Spleen (tissue), 7 donors: ENCODE measurements at regions not wholly inside any gene's neighbourhood (a gene's known extent, or its start where the extent isn't known, plus 50 kb on each side); places are given as distances from the start of the nearest gene placed in this dataset.

Experiments
- POLR2A ChIP-seq, 3 donors: fragments of 450-650 bp; IDR thresholded peaks; one replicate each; pipeline ENCODE4 v1.5.1; 2017; ENCODE audit warnings: antibody characterized with exemption in 3 of 3, mild to moderate bottlenecking in 1 of 3
- POLR2AphosphoS5 ChIP-seq, 3 donors: sonication (generic); formaldehyde crosslinking; IDR thresholded peaks; one replicate each; pipeline ENCODE4 v1.5.1; 2017; ENCODE audit warnings: antibody characterized with exemption in 3 of 3
- TF ChIP-seq, protein P1 (sequence below), 11 experiments: fragments of 200-600 bp in 7 of 11; fragments of 450-650 bp in 4 of 11; sonication (generic) in 4 of 11; IDR thresholded peaks in 8 of 11; conservative IDR thresholded peaks in 3 of 11; 1 replicate in 7 of 11; 2 replicates in 4 of 11; pipeline versions ENCODE4 v1.4.0 to v1.8.0; 2016 to 2021; ENCODE audit warnings: antibody characterized with exemption in 11 of 11, inconsistent platforms in 4 of 11, mild to moderate bottlenecking in 1 of 11
- donor health status: DM: no; HTN: no; CAD: no; lungs with moderate emphysema.
- donor health status: DM: no; HTN: no; CAD: no.
- donor health status: DM: no; HTN: no; CAD: no.

DNA sequence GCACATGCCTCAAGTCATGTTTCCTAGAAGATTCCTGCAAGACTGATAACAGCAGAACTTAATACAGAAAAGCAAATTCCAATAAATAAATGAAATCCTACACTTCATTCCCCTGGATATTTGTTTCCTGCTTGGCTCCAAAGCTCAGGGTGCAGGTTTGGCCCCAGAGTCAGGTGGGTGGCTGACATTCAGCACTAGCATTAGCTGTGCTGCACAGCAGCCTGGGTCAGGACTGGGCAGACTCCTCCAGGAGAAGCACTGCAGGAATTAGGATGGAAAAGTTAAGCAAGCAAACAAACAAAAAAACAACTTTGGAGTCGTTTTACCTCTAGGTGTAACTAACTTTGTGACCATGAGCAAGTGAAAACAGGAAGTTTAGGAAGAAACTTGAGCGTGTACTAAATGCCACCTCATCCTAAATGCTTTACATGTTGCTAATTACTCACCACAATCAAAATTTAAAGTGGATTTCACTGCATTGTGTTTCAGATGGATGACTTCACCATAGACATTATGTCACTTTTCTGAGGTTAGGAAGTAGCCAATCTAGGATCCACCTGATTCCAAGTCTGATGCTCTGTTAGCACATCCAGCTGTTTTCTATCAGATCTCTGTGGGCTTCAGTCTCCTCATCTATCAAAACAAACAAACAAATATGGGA is 239.4 kb downstream of the C7orf25 start:
- TF ChIP-seq, protein P1, sequence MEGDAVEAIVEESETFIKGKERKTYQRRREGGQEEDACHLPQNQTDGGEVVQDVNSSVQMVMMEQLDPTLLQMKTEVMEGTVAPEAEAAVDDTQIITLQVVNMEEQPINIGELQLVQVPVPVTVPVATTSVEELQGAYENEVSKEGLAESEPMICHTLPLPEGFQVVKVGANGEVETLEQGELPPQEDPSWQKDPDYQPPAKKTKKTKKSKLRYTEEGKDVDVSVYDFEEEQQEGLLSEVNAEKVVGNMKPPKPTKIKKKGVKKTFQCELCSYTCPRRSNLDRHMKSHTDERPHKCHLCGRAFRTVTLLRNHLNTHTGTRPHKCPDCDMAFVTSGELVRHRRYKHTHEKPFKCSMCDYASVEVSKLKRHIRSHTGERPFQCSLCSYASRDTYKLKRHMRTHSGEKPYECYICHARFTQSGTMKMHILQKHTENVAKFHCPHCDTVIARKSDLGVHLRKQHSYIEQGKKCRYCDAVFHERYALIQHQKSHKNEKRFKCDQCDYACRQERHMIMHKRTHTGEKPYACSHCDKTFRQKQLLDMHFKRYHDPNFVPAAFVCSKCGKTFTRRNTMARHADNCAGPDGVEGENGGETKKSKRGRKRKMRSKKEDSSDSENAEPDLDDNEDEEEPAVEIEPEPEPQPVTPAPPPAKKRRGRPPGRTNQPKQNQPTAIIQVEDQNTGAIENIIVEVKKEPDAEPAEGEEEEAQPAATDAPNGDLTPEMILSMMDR (IDR thresholded peaks at IDR 0.05 in 8 of 11, conservative IDR thresholded peaks at IDR 0.05 in 3 of 11): no peak
- TF ChIP-seq POLR2AphosphoS5 (IDR thresholded peaks at IDR 0.05) (no peak), POLR2A (IDR thresholded peaks at IDR 0.05) (no peak)
